CMK (cell line): ENCODE measurements at regions not wholly inside any gene's neighbourhood (a gene's known extent, or its start where the extent isn't known, plus 50 kb on each side); places are given as distances from the start of the nearest gene placed in this dataset.
"Not testable (repeated sequence)": the region's sequence is repeated elsewhere in the genome, so short reads cannot be mapped to it uniquely, and the experiment has no call there.

ENCODE experiments used
- DNase-seq: peaks from one replicate; pipeline ENCODE4 v3.0.0-alpha.2; 2010; ENCODE audit warnings: low read depth

DNA sequence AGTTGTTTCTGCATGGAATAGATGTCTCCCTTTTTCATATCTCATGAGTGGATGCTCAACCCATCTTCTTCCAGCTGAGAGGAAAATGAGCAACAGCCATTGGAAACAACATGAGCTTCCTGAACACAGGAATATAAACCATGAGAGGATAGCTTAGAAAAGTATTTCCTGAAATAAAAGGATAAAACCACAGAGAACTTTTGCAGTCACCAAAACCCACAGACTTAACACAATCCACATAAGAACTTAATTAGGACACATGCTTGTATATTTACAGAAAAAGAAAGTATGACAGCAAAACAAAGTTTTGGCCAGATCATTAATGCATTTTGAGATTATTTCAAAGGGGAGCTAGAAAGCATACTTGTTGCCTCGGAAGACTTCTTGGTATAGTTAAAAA lies 180.5 kb upstream of the RASGRP1 start:
- DNase-seq = no peak

DNA sequence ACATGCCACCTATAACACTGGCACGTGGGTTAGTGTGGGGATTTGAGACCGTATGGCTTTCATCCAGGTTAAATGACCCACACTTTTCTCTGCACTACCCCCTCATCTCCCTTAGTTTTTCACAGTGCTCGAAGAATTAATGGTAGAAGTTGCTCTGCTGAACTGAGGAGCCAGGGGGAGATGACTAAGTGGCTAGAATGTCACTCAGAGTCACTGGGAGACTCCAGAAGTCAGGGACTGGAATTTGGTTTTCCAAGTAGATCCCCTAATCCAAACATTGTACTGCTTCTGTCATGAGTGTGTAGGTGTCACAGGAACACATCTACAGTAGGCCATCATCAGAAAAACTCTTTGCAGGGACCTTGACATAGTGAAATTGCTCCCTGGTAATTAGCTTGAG lies 181.0 kb upstream of the RASGRP1 start:
- DNase-seq = no peak

DNA sequence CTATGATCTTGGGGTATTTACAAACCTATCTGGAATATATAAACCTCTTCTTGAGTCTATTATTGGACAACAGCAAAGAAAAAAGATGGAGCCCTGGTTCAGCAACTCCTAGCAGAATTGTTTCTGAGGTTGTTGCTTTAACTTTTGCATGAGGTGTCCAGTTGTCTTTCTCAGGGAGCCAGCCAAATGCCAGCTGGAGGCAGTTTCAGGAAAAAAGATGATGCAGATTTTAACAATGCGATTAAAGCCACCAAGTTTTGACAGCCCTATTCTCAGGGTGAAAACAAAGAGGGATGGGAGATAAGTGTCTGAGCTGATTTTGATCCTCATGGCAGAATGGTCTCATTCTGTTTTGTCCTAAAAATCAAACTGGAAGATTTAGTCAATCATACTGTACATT lies 181.6 kb upstream of the RASGRP1 start:
- no peak for DNase-seq

DNA sequence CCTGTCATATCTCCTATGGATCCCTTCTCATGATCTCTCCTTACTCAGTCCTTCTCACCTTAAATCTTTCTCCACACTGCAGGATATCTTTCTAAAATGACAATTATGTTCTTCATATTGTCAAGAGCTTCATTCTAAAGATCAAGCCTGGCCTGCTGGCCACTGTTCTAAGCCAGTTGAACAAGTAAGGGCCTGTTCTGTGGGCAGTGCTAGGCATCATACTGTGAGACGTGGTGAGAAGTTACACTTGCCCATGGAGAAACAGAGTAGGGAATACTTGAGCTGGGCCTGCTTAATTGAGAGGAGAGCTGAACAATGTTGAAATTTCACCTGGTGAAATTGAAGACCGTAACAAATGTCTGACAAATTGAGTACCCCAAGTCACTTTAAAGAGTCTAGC lies 184.1 kb upstream of the RASGRP1 start:
- no peak for DNase-seq

DNA sequence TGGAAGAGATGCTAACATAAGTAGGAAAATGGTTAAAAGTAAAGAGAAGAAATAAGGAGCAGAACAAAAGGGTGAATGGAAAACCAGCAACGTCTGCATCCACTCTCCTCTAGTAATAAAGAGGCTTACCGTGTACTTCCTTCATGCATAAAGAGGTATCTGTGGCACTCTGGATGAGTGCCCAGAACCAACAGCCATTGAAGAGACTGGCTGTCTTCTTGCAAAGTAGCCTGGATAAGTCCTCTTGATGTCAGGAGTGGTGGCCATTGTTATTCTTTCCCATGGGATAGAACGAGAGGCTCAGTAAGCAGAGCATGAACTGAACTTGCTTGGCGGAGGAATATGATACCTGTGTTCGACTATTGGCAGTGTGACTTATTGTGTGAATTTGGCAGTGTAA lies 186.2 kb upstream of the RASGRP1 start:
- DNase-seq = no peak

DNA sequence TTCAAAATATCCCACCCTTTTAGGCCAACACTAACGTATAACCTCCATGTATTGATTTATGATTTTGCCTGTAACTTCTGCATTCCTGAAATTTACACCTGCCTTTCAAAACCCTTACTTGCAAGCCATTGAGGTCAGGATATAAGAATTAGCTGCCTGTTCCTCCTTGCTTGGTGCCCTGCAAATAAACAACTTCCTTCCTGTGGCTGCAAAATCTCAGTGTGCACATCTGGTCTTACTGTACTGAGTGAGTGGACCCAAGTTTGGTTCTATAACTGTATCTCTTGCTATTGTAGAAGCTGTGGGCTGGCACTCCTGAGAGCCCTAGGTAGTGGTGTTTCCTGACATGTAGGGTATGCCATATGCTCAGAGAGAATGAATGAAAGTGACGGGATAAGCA lies 191.1 kb upstream of the RASGRP1 start:
- DNase-seq = no peak

DNA sequence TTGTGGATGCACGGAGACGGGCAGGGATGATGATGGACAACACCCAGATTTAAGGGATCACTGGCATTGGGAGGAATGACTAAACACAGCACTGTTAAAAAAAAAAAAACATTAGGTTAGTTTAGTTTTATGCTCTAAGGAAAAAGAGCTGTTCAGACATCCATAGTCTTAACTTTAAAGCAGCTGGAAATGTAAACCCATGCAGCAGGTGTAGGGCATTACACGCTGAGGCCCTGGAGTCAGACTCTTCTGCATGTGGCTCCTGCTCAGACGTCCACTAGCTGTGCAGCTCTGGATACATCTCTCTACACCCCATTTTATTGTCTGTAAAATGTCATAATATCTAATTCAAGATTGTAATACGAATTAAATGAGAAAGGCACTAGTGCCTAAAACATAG lies 191.8 kb upstream of the RASGRP1 start:
- DNase-seq = no peak

DNA sequence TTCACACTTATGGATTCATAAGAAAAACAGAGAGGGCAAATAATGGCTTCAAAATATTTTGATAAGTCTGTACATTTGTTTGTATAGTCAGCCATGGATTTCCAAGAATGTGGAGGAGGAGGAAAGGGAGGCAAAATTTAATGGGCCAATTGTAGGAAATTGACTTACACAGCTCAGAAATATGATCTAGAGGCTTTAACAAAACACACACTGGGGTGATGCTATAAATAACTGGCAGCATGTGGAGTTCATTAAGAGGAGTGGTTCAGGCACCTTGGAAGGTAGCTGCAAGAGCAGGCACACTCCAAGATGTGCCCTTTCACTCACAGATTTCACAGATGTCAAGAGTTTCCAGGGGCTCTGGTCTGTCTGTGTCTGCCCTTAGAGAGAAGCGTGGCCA lies 193.4 kb upstream of the RASGRP1 start:
- DNase-seq = no peak

DNA sequence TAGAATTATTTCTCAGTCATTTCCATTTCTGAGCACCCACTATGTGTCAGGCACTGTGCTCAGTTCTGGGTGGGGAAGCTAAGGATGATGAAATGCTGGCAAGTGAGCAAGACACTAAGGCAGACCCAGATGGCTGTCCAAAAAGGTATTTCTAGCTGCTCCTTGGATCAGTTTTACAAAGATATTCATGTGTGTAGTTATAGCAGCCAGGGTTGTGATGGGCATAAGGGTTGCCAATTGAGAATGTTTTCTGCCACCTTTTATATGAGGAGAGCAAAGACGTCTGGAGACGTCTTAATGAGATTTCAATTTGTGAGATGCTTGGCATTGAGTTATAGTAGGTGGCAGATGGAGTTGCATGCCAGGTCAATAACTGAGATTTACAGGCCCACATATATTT lies 197.1 kb upstream of the RASGRP1 start:
- DNase-seq = no peak

DNA sequence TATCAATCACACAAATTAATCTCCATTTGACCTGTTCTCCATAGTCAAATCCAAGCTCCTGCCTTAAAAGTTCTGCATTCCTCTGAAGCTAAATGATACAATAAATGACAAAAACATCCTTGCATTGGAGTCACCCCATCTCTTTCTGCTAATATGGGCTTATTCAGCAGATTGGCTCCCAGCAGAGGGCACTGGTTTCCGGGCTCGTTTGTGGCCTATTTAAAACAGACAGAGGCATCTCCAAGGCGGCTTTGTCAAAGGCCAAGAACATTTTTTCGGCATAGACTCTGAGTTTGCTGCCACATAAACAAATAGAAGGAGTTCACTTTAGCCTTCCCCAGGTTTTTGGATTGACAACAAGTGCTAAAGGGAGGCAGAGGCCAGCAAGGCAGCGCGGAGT lies 204.4 kb upstream of the RASGRP1 start:
- no peak for DNase-seq

DNA sequence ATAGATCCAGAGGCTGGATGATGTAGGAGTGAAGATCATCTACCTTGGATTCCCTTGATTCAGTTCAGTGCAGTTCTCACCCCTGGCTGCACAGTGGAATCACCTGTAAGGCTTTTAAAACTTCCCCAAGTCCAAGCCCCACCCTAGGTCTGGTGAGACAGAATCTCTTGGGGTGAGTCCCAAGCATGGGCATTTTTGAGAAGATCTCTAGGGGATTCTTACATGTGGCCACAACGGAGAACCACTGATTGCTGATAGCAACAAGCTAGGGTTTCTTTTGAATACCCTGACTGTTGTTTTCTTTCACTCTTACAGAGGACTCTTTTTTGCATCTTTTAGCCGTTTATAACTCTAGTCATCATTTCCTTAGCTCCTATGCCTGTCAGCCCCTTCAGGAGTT lies 204.9 kb upstream of the RASGRP1 start:
- no peak for DNase-seq

DNA sequence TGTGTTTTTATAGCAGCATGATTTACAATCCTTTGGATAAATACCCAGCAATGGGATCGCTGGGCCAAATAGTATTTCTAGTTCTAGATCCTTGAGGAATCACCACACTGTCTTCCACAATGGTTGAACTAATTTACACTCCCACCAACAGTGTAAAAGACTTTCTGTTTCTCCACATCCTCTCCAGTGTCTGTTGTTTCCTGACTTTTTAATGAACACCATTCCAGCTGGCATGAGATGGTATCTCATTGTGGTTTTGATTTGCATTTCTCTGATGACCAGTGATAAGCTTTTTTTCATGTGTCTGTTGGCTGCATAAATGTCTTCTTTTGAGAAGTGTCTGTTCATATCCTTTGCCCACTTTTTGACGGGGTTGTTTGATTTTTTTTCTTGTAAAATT lies 209.5 kb upstream of the RASGRP1 start:
- DNase-seq = not testable (repeated sequence)

DNA sequence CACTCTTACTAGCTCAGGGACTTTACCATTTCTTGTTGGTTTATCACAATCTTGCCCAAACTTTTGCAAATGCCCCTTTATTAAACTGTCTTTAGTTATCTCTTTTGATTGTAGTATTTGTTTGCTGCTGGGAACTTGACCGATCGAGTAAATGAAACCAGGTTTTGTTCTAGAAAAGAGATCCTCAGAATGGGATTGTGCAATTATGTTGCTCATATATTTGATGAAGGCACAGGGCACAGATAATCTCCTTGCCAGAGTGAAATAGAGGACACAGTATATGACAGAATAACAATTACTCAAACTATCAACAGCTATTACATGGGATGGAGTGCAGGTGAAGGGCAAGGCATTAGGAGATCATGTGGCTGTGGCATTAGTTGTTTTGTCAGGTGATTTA lies 216.6 kb upstream of the RASGRP1 start:
- DNase-seq = no peak

DNA sequence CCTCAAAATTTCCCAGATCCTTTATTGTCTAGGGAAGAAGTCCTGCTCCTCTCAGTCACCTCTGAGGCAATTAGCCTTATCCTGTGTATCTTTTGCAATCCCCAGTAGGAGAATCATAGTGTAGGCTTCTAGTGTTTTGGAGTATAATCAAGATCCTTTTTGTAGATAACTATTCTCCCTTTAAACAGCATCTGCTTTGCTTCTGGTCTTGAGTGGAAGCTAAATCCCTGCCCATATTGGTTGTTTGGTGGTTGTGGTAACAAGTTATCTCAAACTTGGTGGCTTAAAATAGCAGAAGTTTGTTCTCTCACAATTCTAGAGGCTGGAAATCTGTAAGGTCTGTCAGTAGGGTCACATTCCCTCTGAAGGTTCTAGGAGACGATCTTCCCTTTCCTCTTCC lies 217.5 kb upstream of the RASGRP1 start:
- DNase-seq = no peak

DNA sequence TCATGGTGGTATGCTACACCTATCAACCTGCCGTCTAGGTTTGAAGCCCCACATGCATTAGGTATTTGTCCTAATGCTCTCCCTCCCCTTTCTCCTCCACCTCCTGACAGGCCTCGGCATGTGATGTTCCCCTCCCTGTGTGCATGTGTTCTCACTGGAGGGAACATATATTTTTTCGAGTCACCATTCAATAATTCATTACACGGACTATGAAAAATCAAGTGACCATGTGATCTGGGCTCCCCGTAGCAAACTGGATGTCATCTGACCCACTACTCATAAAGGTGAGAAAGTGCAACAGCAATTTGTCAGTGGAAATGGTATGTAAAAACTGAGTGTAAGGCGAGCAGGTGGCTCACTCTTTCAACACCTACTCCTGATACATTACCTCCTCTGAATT lies 224.3 kb upstream of the RASGRP1 start:
- no peak for DNase-seq

DNA sequence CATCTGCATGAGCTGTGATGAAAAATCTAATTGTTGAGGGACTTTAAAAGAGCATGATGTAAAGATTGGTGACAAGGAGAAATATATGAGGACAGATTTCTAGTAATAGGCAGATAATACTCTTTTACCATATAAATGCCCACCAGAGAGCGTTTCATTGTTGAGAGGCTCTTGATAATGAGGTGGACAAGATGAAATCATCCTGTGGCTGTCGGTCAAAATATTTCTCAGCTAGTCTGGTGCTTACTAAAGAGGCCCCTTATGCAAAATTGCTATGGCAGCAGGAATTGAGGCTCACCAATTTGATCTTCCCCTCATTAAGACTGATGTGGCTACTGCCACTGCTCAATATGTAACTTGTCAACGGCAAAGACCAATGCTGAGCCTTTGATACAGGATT lies 225.0 kb upstream of the RASGRP1 start:
- no peak for DNase-seq

DNA sequence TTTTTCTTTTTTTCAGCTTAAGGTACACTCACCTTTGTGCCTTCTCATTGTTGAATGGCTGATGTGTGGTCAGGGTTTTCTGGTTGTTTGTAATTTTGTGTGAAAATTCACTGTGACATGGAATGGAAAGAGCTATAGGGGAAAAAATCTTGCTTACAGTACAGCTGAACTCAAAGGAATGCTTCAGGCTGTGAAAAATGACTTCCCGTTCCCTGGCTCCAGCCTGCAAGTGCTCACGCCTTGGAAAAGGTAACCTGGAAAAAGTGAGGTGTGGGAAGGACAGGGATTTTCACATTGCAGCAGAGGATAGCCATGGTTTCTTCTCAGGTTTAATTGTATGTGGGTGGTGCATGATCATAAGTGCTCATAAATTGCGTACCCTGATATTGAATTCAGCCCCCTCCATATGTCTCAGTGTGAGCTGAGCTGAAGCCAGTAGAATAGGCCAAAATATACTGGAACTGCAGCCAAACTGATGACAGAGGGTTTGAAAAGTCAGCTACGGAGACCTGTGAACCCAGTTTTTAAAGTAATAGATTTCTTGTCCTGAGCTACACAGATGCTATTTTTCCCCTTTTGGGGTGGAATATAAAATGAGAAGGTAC lies 228.7 kb upstream of the RASGRP1 start:
- no peak for DNase-seq

DNA sequence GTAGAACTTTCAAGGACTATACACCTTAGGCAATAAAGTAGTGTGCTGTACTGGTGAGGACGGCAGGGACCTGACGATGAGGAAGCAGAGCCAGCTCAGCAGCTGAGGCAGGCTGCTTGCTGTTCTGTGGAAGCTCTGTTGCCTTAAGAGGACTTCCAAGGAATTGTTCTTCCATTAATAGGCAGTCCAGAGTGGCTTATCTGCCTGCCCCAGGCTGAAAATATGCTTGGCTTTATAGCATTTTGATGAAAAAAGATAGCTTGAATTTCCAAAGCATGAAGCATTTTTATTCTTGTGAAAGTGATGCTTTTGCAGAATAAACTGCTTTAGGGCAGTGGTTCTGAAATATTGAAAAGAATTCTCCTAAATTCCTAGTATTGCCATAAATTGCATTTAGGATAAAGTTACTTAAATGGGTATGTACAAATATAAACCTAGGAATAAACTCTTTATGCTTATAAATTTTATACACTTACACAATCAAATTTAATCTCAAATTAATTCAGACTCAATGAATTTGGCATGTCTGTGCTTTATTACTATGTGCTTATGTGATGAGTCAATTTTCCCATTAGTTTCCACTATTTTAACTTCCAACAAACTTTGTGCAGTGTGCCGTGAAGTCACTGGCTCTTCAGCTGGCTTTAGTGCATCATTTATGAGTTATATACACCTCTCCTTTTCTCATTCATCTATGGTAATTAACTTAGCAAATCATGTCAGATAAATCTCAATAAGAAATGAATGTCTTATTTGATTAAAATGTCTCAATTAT lies 231.0 kb upstream of the RASGRP1 start:
- DNase-seq = no peak

DNA sequence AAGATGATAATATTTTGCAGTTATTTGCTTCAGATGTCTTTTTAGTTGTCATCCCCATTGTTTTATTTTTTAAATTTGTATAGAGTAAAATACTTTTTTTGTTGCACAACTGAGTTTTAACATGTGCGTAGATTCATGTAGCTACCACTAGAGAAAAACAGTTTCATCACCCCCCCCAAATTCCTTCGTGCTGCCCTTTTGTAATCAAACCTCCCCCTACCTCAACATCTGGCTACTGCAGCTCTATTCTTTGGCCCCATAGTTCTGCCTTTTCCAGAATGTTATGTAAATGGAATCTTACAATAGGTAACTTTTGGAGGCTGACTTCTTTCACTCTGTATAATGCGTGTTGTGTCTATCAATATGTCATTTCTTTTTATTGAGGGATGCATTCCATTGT lies 232.0 kb upstream of the RASGRP1 start:
- no peak for DNase-seq

DNA sequence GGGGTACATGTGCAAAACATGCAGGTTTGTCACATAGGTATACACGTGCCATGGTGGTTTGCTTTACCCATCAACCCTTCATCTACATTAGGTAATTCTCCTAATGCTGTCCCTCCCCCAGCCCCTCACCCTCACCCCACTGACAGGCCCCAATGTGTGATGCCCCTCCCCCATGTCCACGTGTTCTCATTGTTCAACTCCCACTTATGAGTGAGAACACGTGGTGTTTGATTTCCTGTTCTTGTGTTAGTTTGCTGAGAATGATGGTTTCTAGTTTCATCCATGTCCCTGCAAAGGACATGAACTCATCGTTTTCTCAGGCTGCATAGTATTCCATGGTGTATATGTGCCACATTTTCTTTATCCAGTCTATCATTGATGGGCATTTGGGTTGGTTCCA lies 232.9 kb upstream of the RASGRP1 start:
- DNase-seq = not testable (repeated sequence)

DNA sequence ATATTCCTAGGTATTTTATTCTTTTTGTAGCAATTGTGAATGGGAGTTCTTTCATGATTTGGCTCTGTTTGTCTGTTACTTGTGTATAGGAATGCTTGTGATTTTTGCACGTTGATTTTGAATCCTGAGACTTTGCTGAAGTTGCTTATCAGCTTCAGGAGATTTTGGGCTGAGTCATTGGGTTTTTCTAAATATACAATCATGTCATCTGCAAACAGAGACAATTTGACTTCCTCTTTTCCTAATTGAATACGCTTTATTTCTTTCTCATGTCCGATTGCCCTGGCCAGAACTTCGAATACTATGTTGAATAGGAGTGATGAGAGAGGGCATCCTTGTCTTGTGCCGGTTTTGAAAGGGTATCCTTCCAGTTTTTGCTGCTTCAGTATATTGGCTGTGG lies 234.6 kb upstream of the RASGRP1 start:
- not testable (repeated sequence) for DNase-seq

DNA sequence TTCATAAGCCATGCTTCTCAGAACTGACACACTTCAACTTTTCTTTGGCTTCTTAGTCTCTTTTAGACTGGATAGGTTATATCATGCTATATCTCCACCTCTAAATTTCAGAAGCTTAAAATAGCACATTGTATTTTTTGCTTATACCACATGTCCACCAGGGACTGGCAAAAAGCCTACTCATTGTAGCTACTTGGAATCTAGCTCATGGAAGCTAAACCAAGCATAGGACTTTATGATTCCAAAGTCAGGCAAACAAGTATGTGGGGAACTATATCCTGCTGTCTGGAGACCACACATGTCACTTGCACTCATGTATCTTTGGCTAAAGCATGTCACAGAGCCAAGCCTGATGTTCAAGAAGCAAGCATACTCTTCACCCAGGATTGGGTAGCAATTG lies 245.0 kb upstream of the RASGRP1 start:
- DNase-seq = no peak

DNA sequence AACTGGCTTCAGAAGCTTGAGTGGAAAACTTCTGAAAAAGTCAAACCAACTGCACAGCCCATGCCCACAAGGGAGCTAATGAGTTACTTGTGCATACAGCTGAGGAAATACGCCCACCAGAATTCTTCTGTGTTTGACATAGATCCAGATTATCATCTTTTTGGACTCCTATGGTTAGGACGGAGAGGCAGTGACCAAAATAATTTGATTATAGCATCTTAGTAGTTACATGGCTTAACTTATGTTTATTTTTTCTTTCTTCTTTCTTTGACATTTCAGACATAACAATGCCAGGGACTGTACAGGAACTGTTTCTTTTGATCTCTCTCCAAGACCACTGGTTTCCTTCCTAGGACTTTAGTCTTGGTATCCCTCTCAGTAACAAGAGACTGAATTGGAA lies 246.1 kb upstream of the RASGRP1 start:
- DNase-seq = no peak

DNA sequence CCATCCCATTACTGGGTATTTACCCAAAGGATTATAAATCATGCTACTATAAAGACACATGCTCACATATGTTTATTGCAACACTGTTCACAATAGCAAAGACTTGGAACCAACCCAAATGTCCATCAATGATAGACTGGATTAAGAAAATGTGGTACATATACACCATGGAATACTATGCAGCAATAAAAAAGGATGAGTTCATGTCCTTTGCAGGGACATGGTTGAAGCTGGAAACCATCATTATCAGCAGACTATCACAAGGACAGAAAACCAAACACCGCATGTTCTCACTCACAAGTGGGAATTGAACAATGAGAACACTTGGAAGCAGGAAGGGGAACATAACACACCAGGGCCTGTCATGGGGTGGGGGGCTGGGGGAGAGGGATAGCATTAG lies 249.6 kb upstream of the RASGRP1 start:
- not testable (repeated sequence) for DNase-seq
